CD4-positive, alpha-beta T cell treated with Interleukin-15 for 1 hour (primary cell): ENCODE measurements at regions not wholly inside any gene's neighbourhood (a gene's known extent, or its start where the extent isn't known, plus 50 kb on each side); places are given as distances from the start of the nearest gene placed in this dataset.

Experiments
- DNase-seq: peaks from one replicate; pipeline ENCODE4 v3.0.0-alpha.2; 2020

- DNase-seq: no peak
Observed at GRCh38 chr6:103236923-103237322, 1622.8 kb downstream of the HACE1 start.

GRCh38 chr6:103231181-103231580 lies 1628.5 kb downstream of the HACE1 start:
- no peak for DNase-seq

GRCh38 chr6:103215847-103216246 lies 1643.9 kb downstream of the HACE1 start:
- DNase-seq: no peak

GRCh38 chr6:103210686-103211085 lies 1649.0 kb downstream of the HACE1 start:
- no peak for DNase-seq

GRCh38 chr6:103198386-103198785 lies 1661.3 kb downstream of the HACE1 start:
- DNase-seq: no peak

- no peak for DNase-seq
Observed at GRCh38 chr6:103193413-103193812, 1666.3 kb downstream of the HACE1 start.

GRCh38 chr6:103191391-103192093 lies 1668.2 kb downstream of the HACE1 start:
- no peak for DNase-seq

- no peak for DNase-seq
Observed at GRCh38 chr6:103184776-103185175, 1674.9 kb downstream of the HACE1 start.

GRCh38 chr6:103183831-103184411 lies 1675.8 kb downstream of the HACE1 start:
- DNase-seq: no peak

- no peak for DNase-seq
Observed at GRCh38 chr6:103178193-103178592, 1681.5 kb downstream of the HACE1 start.

- DNase-seq: no peak
Observed at GRCh38 chr6:103177791-103178190, 1681.9 kb downstream of the HACE1 start.

- no peak for DNase-seq
Observed at GRCh38 chr6:103175056-103175455, 1684.7 kb downstream of the HACE1 start.

- DNase-seq: no peak
Observed at GRCh38 chr6:103167345-103168071, 1692.2 kb downstream of the HACE1 start.

- no peak for DNase-seq
Observed at GRCh38 chr6:103154779-103155572, 1704.7 kb downstream of the HACE1 start.

GRCh38 chr6:103153016-103153415 lies 1706.7 kb downstream of the HACE1 start:
- DNase-seq: no peak

- no peak for DNase-seq
Observed at GRCh38 chr6:103142902-103143301, 1716.8 kb downstream of the HACE1 start.

- DNase-seq: no peak
Observed at GRCh38 chr6:103140308-103141027, 1719.3 kb downstream of the HACE1 start.

- DNase-seq: no peak
Observed at GRCh38 chr6:103139377-103139776, 1720.3 kb downstream of the HACE1 start.

GRCh38 chr6:103124471-103124870 lies 1731.0 kb downstream of the GRIK2 start:
- DNase-seq: no peak

GRCh38 chr6:103122766-103123601 lies 1729.5 kb downstream of the GRIK2 start:
- DNase-seq: no peak

- no peak for DNase-seq
Observed at GRCh38 chr6:103119056-103119455, 1725.5 kb downstream of the GRIK2 start.

GRCh38 chr6:103114582-103114981 lies 1721.1 kb downstream of the GRIK2 start:
- no peak for DNase-seq
